ACHN (cell line): ENCODE measurements at regions not wholly inside any gene's neighbourhood (a gene's known extent, or its start where the extent isn't known, plus 50 kb on each side); places are given as distances from the start of the nearest gene placed in this dataset.
A peak's percentile ranks its signal among the peaks of the same experiment; 100 is the strongest.

Experiments
- DNase-seq: peaks from one replicate; pipeline ENCODE4 v3.0.0-alpha.2; 2015
- in situ Hi-C: cut with HindIII; loops from 2 replicates; pipeline ENCODE4 v1.10.0; 2017; ENCODE audit warnings: low sequenced_read_pairs, low pct_ligation_motif_present, low pct_unique_long_range_greater_than_20kb

- in situ Hi-C loops: no loop called here
- no peak for DNase-seq
These were observed 743.4 kb downstream of the TNS3 start for GRCh38 chr7:46838463-46838862.

- in situ Hi-C loops: no loop called here
- DNase-seq: no peak
These were observed 746.4 kb downstream of the TNS3 start for GRCh38 chr7:46835556-46835955.

- in situ Hi-C loops: no loop called here
These were observed 747.0 kb downstream of the TNS3 start for GRCh38 chr7:46834921-46835320.

GRCh38 chr7:46833197-46833596 lies 748.7 kb downstream of the TNS3 start:
- DNase-seq: no peak
- in situ Hi-C loops: no loop called here

More at GRCh38 chr7:46834921-46835320, 747.0 kb downstream of the TNS3 start:
- DNase-seq: no peak

GRCh38 chr7:46832136-46832535 lies 749.8 kb downstream of the TNS3 start:
- no peak for DNase-seq
- in situ Hi-C loops: no loop called here

GRCh38 chr7:46819819-46820218 lies 762.1 kb downstream of the TNS3 start:
- no peak for DNase-seq
- in situ Hi-C loops: no loop called here

GRCh38 chr7:46814516-46815250 lies 767.2 kb downstream of the TNS3 start:
- DNase-seq: no peak
- in situ Hi-C loops: no loop called here

- DNase-seq: no peak
- in situ Hi-C loops: no loop called here
These were observed 769.7 kb downstream of the TNS3 start for GRCh38 chr7:46812101-46812675.

- DNase-seq: peak; percentile 19
- in situ Hi-C loops: no loop called here
These were observed 770.4 kb downstream of the TNS3 start for GRCh38 chr7:46811529-46811928.

- DNase-seq: no peak
- in situ Hi-C loops: no loop called here
These were observed 770.9 kb downstream of the TNS3 start for GRCh38 chr7:46810986-46811385.

GRCh38 chr7:46809886-46810285 lies 772.0 kb downstream of the TNS3 start:
- DNase-seq: no peak
- in situ Hi-C loops: no loop called here

GRCh38 chr7:46806856-46807255 lies 775.1 kb downstream of the TNS3 start:
- DNase-seq: no peak
- in situ Hi-C loops: no loop called here

GRCh38 chr7:46802479-46802878 lies 779.4 kb downstream of the TNS3 start:
- in situ Hi-C loops: no loop called here
- DNase-seq: no peak

GRCh38 chr7:46791188-46791587 lies 790.7 kb downstream of the TNS3 start:
- DNase-seq: peak; percentile 9
- in situ Hi-C loops: no loop called here

GRCh38 chr7:46786995-46787394 lies 794.9 kb downstream of the TNS3 start:
- in situ Hi-C loops: no loop called here
- DNase-seq: no peak

GRCh38 chr7:46786221-46786954 lies 795.5 kb downstream of the TNS3 start:
- peak; percentile 60 for DNase-seq
- in situ Hi-C loops: no loop called here

GRCh38 chr7:46784732-46785131 lies 797.2 kb downstream of the TNS3 start:
- DNase-seq: peak; percentile 81
- in situ Hi-C loops: no loop called here

GRCh38 chr7:46781901-46782439 lies 799.9 kb downstream of the TNS3 start:
- no peak for DNase-seq
- in situ Hi-C loops: no loop called here

GRCh38 chr7:46776790-46777189 lies 805.1 kb downstream of the TNS3 start:
- in situ Hi-C loops: no loop called here
- peak; percentile 50 for DNase-seq
